ENCODE measurements at regions not wholly inside any gene's neighbourhood (a gene's known extent, or its start where the extent isn't known, plus 50 kb on each side); places are given as distances from the start of the nearest gene placed in this dataset.

DNA sequence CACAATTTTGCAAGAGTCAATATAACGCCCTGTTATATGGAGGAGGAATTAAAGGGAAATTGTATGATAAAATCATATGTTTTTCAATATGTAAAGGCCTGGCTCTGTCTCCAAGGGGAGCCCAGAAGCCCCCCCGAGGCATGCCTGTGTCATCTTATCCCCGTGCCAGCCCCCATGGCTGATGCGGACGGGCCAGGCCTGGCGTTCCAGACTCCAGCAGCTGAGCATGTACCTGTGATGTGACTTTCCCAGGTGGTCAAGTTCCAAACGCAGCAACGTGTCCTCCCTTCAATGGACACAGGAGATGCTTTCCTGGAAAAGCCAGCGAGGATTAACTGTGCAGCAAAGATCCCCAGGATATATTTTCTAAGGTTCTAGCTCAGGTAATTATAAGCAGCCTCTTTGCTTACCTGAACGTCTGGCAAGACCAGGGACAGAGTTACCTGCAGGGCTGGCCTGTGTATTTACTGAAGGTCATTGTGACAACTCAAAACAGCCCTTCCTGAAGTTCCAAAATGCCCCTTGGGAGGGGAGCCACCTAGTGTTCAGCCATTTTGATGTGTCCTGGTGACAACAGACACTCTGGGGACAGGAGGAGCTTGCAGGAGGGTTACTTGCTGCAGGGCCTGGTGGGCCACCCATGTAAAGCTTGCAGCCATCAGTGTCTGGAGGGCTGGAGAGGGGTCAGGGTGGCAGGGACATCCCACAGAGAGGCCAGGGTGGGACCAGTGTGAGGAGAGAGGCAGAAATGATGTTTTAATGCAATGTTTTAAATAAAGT is 53.3 kb upstream of the RNU6ATAC start (continued):
- TF ChIP-seq, protein P1, sequence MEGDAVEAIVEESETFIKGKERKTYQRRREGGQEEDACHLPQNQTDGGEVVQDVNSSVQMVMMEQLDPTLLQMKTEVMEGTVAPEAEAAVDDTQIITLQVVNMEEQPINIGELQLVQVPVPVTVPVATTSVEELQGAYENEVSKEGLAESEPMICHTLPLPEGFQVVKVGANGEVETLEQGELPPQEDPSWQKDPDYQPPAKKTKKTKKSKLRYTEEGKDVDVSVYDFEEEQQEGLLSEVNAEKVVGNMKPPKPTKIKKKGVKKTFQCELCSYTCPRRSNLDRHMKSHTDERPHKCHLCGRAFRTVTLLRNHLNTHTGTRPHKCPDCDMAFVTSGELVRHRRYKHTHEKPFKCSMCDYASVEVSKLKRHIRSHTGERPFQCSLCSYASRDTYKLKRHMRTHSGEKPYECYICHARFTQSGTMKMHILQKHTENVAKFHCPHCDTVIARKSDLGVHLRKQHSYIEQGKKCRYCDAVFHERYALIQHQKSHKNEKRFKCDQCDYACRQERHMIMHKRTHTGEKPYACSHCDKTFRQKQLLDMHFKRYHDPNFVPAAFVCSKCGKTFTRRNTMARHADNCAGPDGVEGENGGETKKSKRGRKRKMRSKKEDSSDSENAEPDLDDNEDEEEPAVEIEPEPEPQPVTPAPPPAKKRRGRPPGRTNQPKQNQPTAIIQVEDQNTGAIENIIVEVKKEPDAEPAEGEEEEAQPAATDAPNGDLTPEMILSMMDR (IDR thresholded peaks at IDR 0.05 in 2 of 3, conservative IDR thresholded peaks at IDR 0.05 in 1 of 3; ENCODE audit: insufficient read depth in 2 of 3, low read depth in 1 of 3, low read length in 3 of 3), result peak; percentile 57 to 64 (median 63)
- TF ChIP-seq ZNF232 (CRISPR knock-in tag; IDR thresholded peaks at IDR 0.05), result no peak
- TF ChIP-seq, protein P2, sequence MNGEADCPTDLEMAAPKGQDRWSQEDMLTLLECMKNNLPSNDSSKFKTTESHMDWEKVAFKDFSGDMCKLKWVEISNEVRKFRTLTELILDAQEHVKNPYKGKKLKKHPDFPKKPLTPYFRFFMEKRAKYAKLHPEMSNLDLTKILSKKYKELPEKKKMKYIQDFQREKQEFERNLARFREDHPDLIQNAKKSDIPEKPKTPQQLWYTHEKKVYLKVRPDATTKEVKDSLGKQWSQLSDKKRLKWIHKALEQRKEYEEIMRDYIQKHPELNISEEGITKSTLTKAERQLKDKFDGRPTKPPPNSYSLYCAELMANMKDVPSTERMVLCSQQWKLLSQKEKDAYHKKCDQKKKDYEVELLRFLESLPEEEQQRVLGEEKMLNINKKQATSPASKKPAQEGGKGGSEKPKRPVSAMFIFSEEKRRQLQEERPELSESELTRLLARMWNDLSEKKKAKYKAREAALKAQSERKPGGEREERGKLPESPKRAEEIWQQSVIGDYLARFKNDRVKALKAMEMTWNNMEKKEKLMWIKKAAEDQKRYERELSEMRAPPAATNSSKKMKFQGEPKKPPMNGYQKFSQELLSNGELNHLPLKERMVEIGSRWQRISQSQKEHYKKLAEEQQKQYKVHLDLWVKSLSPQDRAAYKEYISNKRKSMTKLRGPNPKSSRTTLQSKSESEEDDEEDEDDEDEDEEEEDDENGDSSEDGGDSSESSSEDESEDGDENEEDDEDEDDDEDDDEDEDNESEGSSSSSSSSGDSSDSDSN (IDR thresholded peaks at IDR 0.05; ENCODE audit: borderline replicate concordance in 1 of 2, low read depth in 2 of 2, low read length in 2 of 2), result no peak
- TF ChIP-seq CBX2 (IDR thresholded peaks at IDR 0.05; ENCODE audit: insufficient read depth, low read length, poor library complexity, severe bottlenecking), result no peak
- TF ChIP-seq EP400 (IDR thresholded peaks at IDR 0.05), result no peak
- no peak for TF ChIP-seq PCBP2 (IDR thresholded peaks at IDR 0.05; ENCODE audit: low read depth, low read length, poor library complexity, severe bottlenecking)
- TF ChIP-seq, protein P3, sequence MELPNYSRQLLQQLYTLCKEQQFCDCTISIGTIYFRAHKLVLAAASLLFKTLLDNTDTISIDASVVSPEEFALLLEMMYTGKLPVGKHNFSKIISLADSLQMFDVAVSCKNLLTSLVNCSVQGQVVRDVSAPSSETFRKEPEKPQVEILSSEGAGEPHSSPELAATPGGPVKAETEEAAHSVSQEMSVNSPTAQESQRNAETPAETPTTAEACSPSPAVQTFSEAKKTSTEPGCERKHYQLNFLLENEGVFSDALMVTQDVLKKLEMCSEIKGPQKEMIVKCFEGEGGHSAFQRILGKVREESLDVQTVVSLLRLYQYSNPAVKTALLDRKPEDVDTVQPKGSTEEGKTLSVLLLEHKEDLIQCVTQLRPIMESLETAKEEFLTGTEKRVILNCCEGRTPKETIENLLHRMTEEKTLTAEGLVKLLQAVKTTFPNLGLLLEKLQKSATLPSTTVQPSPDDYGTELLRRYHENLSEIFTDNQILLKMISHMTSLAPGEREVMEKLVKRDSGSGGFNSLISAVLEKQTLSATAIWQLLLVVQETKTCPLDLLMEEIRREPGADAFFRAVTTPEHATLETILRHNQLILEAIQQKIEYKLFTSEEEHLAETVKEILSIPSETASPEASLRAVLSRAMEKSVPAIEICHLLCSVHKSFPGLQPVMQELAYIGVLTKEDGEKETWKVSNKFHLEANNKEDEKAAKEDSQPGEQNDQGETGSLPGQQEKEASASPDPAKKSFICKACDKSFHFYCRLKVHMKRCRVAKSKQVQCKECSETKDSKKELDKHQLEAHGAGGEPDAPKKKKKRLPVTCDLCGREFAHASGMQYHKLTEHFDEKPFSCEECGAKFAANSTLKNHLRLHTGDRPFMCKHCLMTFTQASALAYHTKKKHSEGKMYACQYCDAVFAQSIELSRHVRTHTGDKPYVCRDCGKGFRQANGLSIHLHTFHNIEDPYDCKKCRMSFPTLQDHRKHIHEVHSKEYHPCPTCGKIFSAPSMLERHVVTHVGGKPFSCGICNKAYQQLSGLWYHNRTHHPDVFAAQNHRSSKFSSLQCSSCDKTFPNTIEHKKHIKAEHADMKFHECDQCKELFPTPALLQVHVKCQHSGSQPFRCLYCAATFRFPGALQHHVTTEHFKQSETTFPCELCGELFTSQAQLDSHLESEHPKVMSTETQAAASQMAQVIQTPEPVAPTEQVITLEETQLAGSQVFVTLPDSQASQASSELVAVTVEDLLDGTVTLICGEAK (IDR thresholded peaks at IDR 0.05), result peak; percentile 77
- TF ChIP-seq, protein P3 (CRISPR knock-in tag; IDR thresholded peaks at IDR 0.05), result no peak
- no peak for TF ChIP-seq ZNF24 (IDR thresholded peaks at IDR 0.05)
- no peak for TF ChIP-seq NCOA4 (IDR thresholded peaks at IDR 0.05; ENCODE audit: partially characterized antibody)
- no peak for TF ChIP-seq FOXJ3 (CRISPR knock-in tag; IDR thresholded peaks at IDR 0.05)
